GM21717 (cell line): ENCODE measurements at regions not wholly inside any gene's neighbourhood (a gene's known extent, or its start where the extent isn't known, plus 50 kb on each side); places are given as distances from the start of the nearest gene placed in this dataset.

Experiments used
- ATAC-seq: cut with Tn5 transposase; IDR thresholded peaks from one replicate; pipeline ENCODE4 v1.9.1; 2021; ENCODE audit warnings: mild to moderate bottlenecking, moderate library complexity; ENCODE audit not compliant: unreplicated experiment

GRCh38 chr20:11372876-11373790 is 544.6 kb upstream of the BTBD3 start:
- no peak for ATAC-seq

GRCh38 chr20:11375335-11375734 is 542.4 kb upstream of the BTBD3 start:
- ATAC-seq = no peak

- no peak for ATAC-seq
Measured at GRCh38 chr20:11375966-11376365, 541.7 kb upstream of the BTBD3 start.

- no peak for ATAC-seq
Measured at GRCh38 chr20:11376420-11376819, 541.3 kb upstream of the BTBD3 start.

GRCh38 chr20:11376998-11377397 is 540.7 kb upstream of the BTBD3 start:
- no peak for ATAC-seq

GRCh38 chr20:11377761-11378160 is 539.9 kb upstream of the BTBD3 start:
- no peak for ATAC-seq

- no peak for ATAC-seq
Measured at GRCh38 chr20:11378252-11378651, 539.4 kb upstream of the BTBD3 start.

GRCh38 chr20:11379257-11380011 is 538.3 kb upstream of the BTBD3 start:
- ATAC-seq = no peak

GRCh38 chr20:11380283-11380682 is 537.4 kb upstream of the BTBD3 start:
- ATAC-seq = peak; percentile 72

- no peak for ATAC-seq
Measured at GRCh38 chr20:11387189-11387754, 530.4 kb upstream of the BTBD3 start.

GRCh38 chr20:11389186-11389585 is 528.5 kb upstream of the BTBD3 start:
- no peak for ATAC-seq

- ATAC-seq = no peak
Measured at GRCh38 chr20:11391591-11391990, 526.1 kb upstream of the BTBD3 start.

GRCh38 chr20:11394145-11394833 is 523.4 kb upstream of the BTBD3 start:
- no peak for ATAC-seq

- no peak for ATAC-seq
Measured at GRCh38 chr20:11395581-11395980, 522.1 kb upstream of the BTBD3 start.

GRCh38 chr20:11401988-11402387 is 515.7 kb upstream of the BTBD3 start:
- peak; percentile 90 for ATAC-seq

- no peak for ATAC-seq
Measured at GRCh38 chr20:11403711-11404110, 514.0 kb upstream of the BTBD3 start.

- no peak for ATAC-seq
Measured at GRCh38 chr20:11406877-11407276, 510.8 kb upstream of the BTBD3 start.

GRCh38 chr20:11409561-11409960 is 508.1 kb upstream of the BTBD3 start:
- no peak for ATAC-seq

GRCh38 chr20:11411765-11412164 is 505.9 kb upstream of the BTBD3 start:
- ATAC-seq = no peak

GRCh38 chr20:11426948-11427347 is 490.7 kb upstream of the BTBD3 start:
- ATAC-seq = no peak

GRCh38 chr20:11429168-11429567 is 488.5 kb upstream of the BTBD3 start:
- no peak for ATAC-seq
